SK-N-MC (cell line): ENCODE measurements at regions not wholly inside any gene's neighbourhood (a gene's known extent, or its start where the extent isn't known, plus 50 kb on each side); places are given as distances from the start of the nearest gene placed in this dataset.

ENCODE experiments used
- EZH2 ChIP-seq: fragments of 200-600 bp; sonication (generic); IDR thresholded peaks from one replicate; pipeline ENCODE4 v1.6.1; 2017; ENCODE audit warnings: antibody characterized with exemption
- FOXP2 ChIP-seq: optimal IDR thresholded peaks from 2 replicates; pipeline ENCODE3; 2011; ENCODE audit warnings: mild to moderate bottlenecking, moderate library complexity; ENCODE audit not compliant: insufficient read depth; ENCODE audit errors: extremely low read length, control extremely low read depth
- POLR2AphosphoS5 ChIP-seq: IDR thresholded peaks from 2 replicates; pipeline ENCODE4 v1.6.1; 2012; ENCODE audit warnings: mild to moderate bottlenecking, low read depth, low read length, borderline replicate concordance

DNA sequence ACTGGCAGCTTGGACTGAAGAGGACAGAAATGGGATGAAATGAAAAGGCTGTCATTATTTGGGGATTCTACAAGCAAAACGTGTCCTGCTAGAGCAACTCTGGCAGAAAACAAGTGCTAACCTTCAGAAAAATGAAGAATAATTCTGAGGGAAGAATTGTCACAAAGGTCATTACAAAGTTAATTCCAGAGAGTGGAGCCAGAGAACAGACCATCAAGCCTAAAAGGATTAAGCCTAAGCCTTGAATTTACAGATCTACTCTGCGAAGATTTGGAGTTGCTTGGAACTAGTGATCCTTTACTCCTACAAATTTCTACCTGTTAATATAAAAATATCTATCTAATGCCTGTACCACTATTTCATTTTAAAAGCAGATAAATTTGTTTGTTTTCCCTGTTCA, 1077.3 kb upstream of the CNTN5 start:
- TF ChIP-seq EZH2 (no peak), FOXP2 (no peak), POLR2AphosphoS5 (no peak)
